Esophagus muscularis mucosa (tissue), 3 donors: ENCODE measurements at regions not wholly inside any gene's neighbourhood (a gene's known extent, or its start where the extent isn't known, plus 50 kb on each side); places are given as distances from the start of the nearest gene placed in this dataset.

Experiments used
- POLR2AphosphoS5 ChIP-seq, 2 donors: sonication (generic); formaldehyde crosslinking; IDR thresholded peaks; one replicate each; pipeline ENCODE4 v1.6.1; 2017; ENCODE audit warnings: antibody characterized with exemption in 2 of 2
- TF ChIP-seq, protein P1 (sequence below), 3 experiments: fragments of 200-600 bp in 2 of 3; fragments of 450-650 bp in 1 of 3; sonication (generic) in 2 of 3; IDR thresholded peaks; one replicate each; pipeline ENCODE4 v1.5.1; 2017 to 2019; ENCODE audit warnings: antibody characterized with exemption in 3 of 3, mild to moderate bottlenecking in 2 of 3, moderate library complexity in 1 of 3

DNA sequence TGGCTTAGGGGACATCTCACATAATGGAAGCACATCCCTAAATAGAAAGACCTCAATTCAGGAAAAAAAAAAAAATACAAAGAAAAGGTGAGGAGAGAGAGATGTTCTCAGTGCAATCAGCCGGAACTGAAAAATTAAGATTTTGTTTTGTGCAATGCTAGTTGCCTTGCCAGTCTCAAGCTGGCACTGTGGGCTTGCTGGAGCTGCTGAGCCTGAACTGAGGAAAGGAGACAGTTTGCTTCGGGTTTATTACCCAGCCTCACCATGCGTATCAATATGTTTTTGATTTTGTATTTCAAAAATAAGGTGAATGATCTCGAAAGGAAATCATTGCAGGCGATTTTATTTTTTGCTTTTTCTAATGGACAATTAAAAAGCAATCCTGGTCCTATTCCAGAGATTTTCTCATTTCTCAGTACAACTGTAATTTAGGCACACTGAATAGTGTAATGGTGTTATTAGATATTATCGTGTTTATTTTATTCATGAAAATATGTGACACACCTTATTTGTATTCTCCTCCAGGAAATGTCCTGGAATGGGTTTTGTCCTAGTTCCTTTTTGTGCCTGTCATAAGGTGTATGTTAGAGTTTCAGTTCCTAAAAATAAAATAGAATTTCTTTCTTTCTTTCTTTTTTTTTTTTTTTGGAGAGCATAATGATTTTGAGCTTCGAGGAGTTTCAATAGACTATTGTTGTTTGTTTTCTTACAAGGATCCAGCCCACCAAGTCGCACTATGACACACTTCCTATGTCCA lies 72.8 kb upstream of the ZEB2 start:
- TF ChIP-seq, protein P1, sequence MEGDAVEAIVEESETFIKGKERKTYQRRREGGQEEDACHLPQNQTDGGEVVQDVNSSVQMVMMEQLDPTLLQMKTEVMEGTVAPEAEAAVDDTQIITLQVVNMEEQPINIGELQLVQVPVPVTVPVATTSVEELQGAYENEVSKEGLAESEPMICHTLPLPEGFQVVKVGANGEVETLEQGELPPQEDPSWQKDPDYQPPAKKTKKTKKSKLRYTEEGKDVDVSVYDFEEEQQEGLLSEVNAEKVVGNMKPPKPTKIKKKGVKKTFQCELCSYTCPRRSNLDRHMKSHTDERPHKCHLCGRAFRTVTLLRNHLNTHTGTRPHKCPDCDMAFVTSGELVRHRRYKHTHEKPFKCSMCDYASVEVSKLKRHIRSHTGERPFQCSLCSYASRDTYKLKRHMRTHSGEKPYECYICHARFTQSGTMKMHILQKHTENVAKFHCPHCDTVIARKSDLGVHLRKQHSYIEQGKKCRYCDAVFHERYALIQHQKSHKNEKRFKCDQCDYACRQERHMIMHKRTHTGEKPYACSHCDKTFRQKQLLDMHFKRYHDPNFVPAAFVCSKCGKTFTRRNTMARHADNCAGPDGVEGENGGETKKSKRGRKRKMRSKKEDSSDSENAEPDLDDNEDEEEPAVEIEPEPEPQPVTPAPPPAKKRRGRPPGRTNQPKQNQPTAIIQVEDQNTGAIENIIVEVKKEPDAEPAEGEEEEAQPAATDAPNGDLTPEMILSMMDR (IDR thresholded peaks at IDR 0.05): no peak
- TF ChIP-seq POLR2AphosphoS5 (IDR thresholded peaks at IDR 0.05): no peak
